ENCODE measurements at regions not wholly inside any gene's neighbourhood (a gene's known extent, or its start where the extent isn't known, plus 50 kb on each side); places are given as distances from the start of the nearest gene placed in this dataset.

- CTCF ChIA-PET (ENCODE audit: unreplicated experiment): no interaction called here
- BruUV-seq (replicated peaks): no TSS peak
- no peak overlapping the region for H2AFZ ChIP-seq (ENCODE audit: low read length)
Measured at GRCh38 chr3:171526146-171526545, 65.9 kb upstream of the TNIK start.

GRCh38 chr3:171525437-171525836 lies 65.2 kb upstream of the TNIK start:
- no peak overlapping the region for H2AFZ ChIP-seq (ENCODE audit: low read length)
- BruUV-seq (replicated peaks): no TSS peak
- no peaks in the 10 kb centered on the region for H3K79me2 ChIP-seq (ENCODE audit: insufficient read depth, low read depth, low read length)
- H3K4me2 ChIP-seq (ENCODE audit: low read length): no peak overlapping the region
- POLR2A ChIA-PET: no interaction called here
- H3K9me2 ChIP-seq (ENCODE audit: insufficient read depth, low read length): no peaks in the 10 kb centered on the region
- H3K27ac ChIP-seq (ENCODE audit: low read depth, low read length, poor library complexity, severe bottlenecking): no peak overlapping the region
- no peak overlapping the region for H3K4me3 ChIP-seq (ENCODE audit: low read depth, low read length, poor library complexity, severe bottlenecking)
- intact Hi-C loops (cut with micrococcal nuclease; ENCODE audit: unreplicated experiment): no loop called here
- no peaks in the 10 kb centered on the region for H4K20me1 ChIP-seq (ENCODE audit: insufficient read depth, low read length)
- H3K4me1 ChIP-seq (ENCODE audit: insufficient read depth, low read length, poor library complexity, severe bottlenecking): no peaks in the 10 kb centered on the region
- no peak for TF ChIP-seq CTCF (conservative IDR thresholded peaks at IDR 0.05; ENCODE audit: low read length)
- no peak for TF ChIP-seq EZH2phosphoT487 (IDR thresholded peaks at IDR 0.05; ENCODE audit: borderline replicate concordance, low read depth, low read length)
- no peak for DNase-seq (ENCODE audit: low spot score)
- CTCF ChIA-PET (ENCODE audit: unreplicated experiment): no interaction called here
- no peaks in the 10 kb centered on the region for H3K9me3 ChIP-seq (ENCODE audit: low read length)
- H3K36me3 ChIP-seq (ENCODE audit: insufficient read depth, low read length): no peaks in the 10 kb centered on the region

More at GRCh38 chr3:171526146-171526545, 65.9 kb upstream of the TNIK start:
- Histone ChIP-seq H3K4me3 (ENCODE audit: low read depth, low read length, poor library complexity, severe bottlenecking) (no peak overlapping the region), H3K36me3 (ENCODE audit: insufficient read depth, low read length) (no peaks in the 10 kb centered on the region), H3K79me2 (ENCODE audit: insufficient read depth, low read depth, low read length) (no peaks in the 10 kb centered on the region), H3K9me2 (ENCODE audit: insufficient read depth, low read length) (no peaks in the 10 kb centered on the region), H3K27ac (ENCODE audit: low read depth, low read length, poor library complexity, severe bottlenecking) (no peak overlapping the region), H4K20me1 (ENCODE audit: insufficient read depth, low read length) (no peaks in the 10 kb centered on the region), H3K4me1 (ENCODE audit: insufficient read depth, low read length, poor library complexity, severe bottlenecking) (no peaks in the 10 kb centered on the region), H3K9me3 (ENCODE audit: low read length) (no peaks in the 10 kb centered on the region), H3K4me2 (ENCODE audit: low read length) (no peak overlapping the region)
- no peak for DNase-seq (ENCODE audit: low spot score)
- intact Hi-C loops (cut with micrococcal nuclease; ENCODE audit: unreplicated experiment): no loop called here
- POLR2A ChIA-PET: no interaction called here
- TF ChIP-seq EZH2phosphoT487 (IDR thresholded peaks at IDR 0.05; ENCODE audit: borderline replicate concordance, low read depth, low read length) (no peak), CTCF (conservative IDR thresholded peaks at IDR 0.05; ENCODE audit: low read length) (no peak)

- no peak overlapping the region for H3K4me3 ChIP-seq (ENCODE audit: low read depth, low read length, poor library complexity, severe bottlenecking)
- intact Hi-C loops (cut with micrococcal nuclease; ENCODE audit: unreplicated experiment): no loop called here
- H2AFZ ChIP-seq (ENCODE audit: low read length): no peak overlapping the region
- H3K36me3 ChIP-seq (ENCODE audit: insufficient read depth, low read length): no peaks in the 10 kb centered on the region
- H3K9me3 ChIP-seq (ENCODE audit: low read length): no peaks in the 10 kb centered on the region
- no peaks in the 10 kb centered on the region for H3K79me2 ChIP-seq (ENCODE audit: insufficient read depth, low read depth, low read length)
- no peak for DNase-seq (ENCODE audit: low spot score)
- no peak overlapping the region for H3K27ac ChIP-seq (ENCODE audit: low read depth, low read length, poor library complexity, severe bottlenecking)
- no TSS peak for BruUV-seq (replicated peaks)
- ChIA-PET CTCF (ENCODE audit: unreplicated experiment) (no interaction called here), POLR2A (no interaction called here)
- H3K9me2 ChIP-seq (ENCODE audit: insufficient read depth, low read length): no peaks in the 10 kb centered on the region
- H4K20me1 ChIP-seq (ENCODE audit: insufficient read depth, low read length): no peaks in the 10 kb centered on the region
- no peaks in the 10 kb centered on the region for H3K4me1 ChIP-seq (ENCODE audit: insufficient read depth, low read length, poor library complexity, severe bottlenecking)
- TF ChIP-seq CTCF (conservative IDR thresholded peaks at IDR 0.05; ENCODE audit: low read length) (no peak), EZH2phosphoT487 (IDR thresholded peaks at IDR 0.05; ENCODE audit: borderline replicate concordance, low read depth, low read length) (no peak)
- H3K4me2 ChIP-seq (ENCODE audit: low read length): no peak overlapping the region
Measured at GRCh38 chr3:171524921-171525310, 64.7 kb upstream of the TNIK start.

Measured in OCI-LY7 (cell line).